Prostate gland (tissue), 2 donors: ENCODE measurements at regions not wholly inside any gene's neighbourhood (a gene's known extent, or its start where the extent isn't known, plus 50 kb on each side); places are given as distances from the start of the nearest gene placed in this dataset.

Experiments
- DNase-seq: peaks from one replicate; pipeline ENCODE4 v3.0.0-alpha.2; 2019; ENCODE audit warnings: low spot score
- H3K27ac ChIP-seq, 2 donors: fragments of 200-600 bp; sonication (generic); 2 replicates each; pipeline ENCODE4 v1.5.1; 2017 to 2019
- H3K27me3 ChIP-seq: fragments of 200-600 bp; sonication (generic); replicated peaks from 2 replicates; pipeline ENCODE4 v1.5.1; 2019; ENCODE audit not compliant: insufficient read depth
- H3K36me3 ChIP-seq, 2 donors: fragments of 200-600 bp; sonication (generic); 1 replicate in 1 of 2; 2 replicates in 1 of 2; pipeline versions ENCODE4 v1.5.1 to v1.8.1; 2017 to 2019
- H3K4me1 ChIP-seq: fragments of 200-600 bp; sonication (generic); replicated peaks from 2 replicates; pipeline ENCODE4 v1.5.1; 2019
- H3K4me3 ChIP-seq, 2 donors: fragments of 200-600 bp; sonication (generic); 2 replicates each; pipeline ENCODE4 v1.5.1; 2017 to 2019
- H3K9me3 ChIP-seq: fragments of 200-600 bp; sonication (generic); 2 replicates; pipeline ENCODE4 v1.5.1; 2017
- POLR2A ChIP-seq: fragments of 450-650 bp; IDR thresholded peaks from one replicate; pipeline ENCODE4 v1.6.1; 2016; ENCODE audit warnings: antibody characterized with exemption, mild to moderate bottlenecking
- POLR2AphosphoS5 ChIP-seq: sonication (generic); formaldehyde crosslinking; IDR thresholded peaks from one replicate; pipeline ENCODE4 v1.6.1; 2017; ENCODE audit warnings: antibody characterized with exemption
- WGBS: methylation state at CpG from one replicate; pipeline ENCODE4 v1.1.5; 2018; 5-methylcytosine and 5-hydroxymethylcytosine counted together
- intact Hi-C: fragments of 100-400 bp; cut with DNase I; formaldehyde crosslinking; loops from one replicate; pipeline ENCODE4 v1.14.2; 2022
- TF ChIP-seq, protein P1 (sequence below), 4 experiments: fragments of 200-600 bp in 2 of 4; fragments of 450-650 bp in 2 of 4; sonication (generic) in 2 of 4; IDR thresholded peaks; 1 replicate in 3 of 4; 2 replicates in 1 of 4; pipeline ENCODE4 v1.5.1; 2016 to 2019; ENCODE audit warnings: antibody characterized with exemption in 4 of 4, mild to moderate bottlenecking in 2 of 4, moderate library complexity in 2 of 4

- H3K27me3 ChIP-seq, result no peaks in the 10 kb centered on the region
Measured at GRCh38 chr2:31813016-31813415, 197.8 kb downstream of the MEMO1 start.

GRCh38 chr2:31812051-31812798, 198.6 kb downstream of the MEMO1 start:
- TF ChIP-seq POLR2A (no peak), POLR2AphosphoS5 (peak; percentile 59)
- TF ChIP-seq, protein P1, sequence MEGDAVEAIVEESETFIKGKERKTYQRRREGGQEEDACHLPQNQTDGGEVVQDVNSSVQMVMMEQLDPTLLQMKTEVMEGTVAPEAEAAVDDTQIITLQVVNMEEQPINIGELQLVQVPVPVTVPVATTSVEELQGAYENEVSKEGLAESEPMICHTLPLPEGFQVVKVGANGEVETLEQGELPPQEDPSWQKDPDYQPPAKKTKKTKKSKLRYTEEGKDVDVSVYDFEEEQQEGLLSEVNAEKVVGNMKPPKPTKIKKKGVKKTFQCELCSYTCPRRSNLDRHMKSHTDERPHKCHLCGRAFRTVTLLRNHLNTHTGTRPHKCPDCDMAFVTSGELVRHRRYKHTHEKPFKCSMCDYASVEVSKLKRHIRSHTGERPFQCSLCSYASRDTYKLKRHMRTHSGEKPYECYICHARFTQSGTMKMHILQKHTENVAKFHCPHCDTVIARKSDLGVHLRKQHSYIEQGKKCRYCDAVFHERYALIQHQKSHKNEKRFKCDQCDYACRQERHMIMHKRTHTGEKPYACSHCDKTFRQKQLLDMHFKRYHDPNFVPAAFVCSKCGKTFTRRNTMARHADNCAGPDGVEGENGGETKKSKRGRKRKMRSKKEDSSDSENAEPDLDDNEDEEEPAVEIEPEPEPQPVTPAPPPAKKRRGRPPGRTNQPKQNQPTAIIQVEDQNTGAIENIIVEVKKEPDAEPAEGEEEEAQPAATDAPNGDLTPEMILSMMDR (IDR thresholded peaks at IDR 0.05), result no peak
- Histone ChIP-seq H3K9me3 (no peaks in the 10 kb centered on the region), H3K27me3 (no peaks in the 10 kb centered on the region), H3K4me1 (no peaks in the 10 kb centered on the region), H3K4me3 (no peak overlapping the region), H3K36me3 (no peaks in the 10 kb centered on the region), H3K27ac (peak overlapping the region; percentile 49 to 67)
- peak; percentile 27 for DNase-seq
- intact Hi-C loops, result loop anchor here (5.0 kb wide), 1 partner anchor 45 kb away; no protein-coding TSS in a partner anchor
- 42% methylated on average over 2 of the region's 2 CpGs for WGBS

More at GRCh38 chr2:31813016-31813415, 197.8 kb downstream of the MEMO1 start:
- 85% methylated on average over 8 of the region's 8 CpGs for WGBS
- Histone ChIP-seq H3K4me1 (no peaks in the 10 kb centered on the region), H3K9me3 (no peaks in the 10 kb centered on the region), H3K4me3 (no peak overlapping the region), H3K27ac (peak overlapping the region in 1 of 2 donors; percentile 67), H3K36me3 (no peaks in the 10 kb centered on the region)
- TF ChIP-seq POLR2AphosphoS5 (no peak), POLR2A (no peak)
- TF ChIP-seq, protein P1 (IDR thresholded peaks at IDR 0.05), result no peak
- intact Hi-C loops, result loop anchor here (5.0 kb wide), 1 partner anchor 46 kb away; no protein-coding TSS in a partner anchor
- no peak for DNase-seq

- WGBS, result 13% methylated on average over 3 of the region's 3 CpGs
- H3K27ac ChIP-seq, result peak overlapping the region; percentile 49 to 67
Measured at GRCh38 chr2:31811482-31811881, 199.3 kb downstream of the MEMO1 start.

DNA sequence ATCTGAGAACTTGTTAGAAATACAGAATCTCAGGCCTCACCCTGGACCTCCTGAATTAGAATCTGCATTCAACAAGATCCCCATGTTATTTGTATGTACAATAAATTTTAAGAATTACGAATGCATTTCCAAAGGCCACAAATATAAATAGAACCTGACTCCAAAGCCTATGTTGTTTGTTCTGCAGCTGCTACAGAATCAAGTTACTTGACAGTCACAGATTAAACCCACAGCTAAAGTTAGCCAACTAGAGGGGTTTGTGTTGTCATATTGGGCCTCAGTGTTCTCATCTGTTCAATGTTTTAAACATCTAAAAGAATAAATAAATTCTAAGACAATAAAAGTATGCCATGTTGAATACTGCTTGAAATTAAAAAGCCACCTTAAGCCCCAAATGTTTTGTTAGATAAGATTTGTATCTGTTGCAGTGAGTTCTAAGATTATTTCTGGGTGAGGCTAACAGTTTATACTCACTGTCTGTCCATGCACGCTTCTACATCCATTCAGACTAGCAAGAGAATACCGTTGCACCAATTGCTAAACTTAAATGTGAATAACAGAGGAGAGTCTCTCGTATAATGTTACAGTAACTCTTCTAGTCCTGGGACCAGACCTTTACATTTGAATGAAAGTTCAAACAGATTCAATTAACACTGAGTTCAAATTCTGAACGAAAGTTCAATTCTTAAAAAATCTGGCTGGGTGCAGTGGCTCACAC, 200.4 kb downstream of the MEMO1 start:
- TF ChIP-seq POLR2AphosphoS5, result no peak
- no peak for TF ChIP-seq POLR2A
- TF ChIP-seq, protein P1 (IDR thresholded peaks at IDR 0.05), result no peak
- Histone ChIP-seq H3K9me3 (no peaks in the 10 kb centered on the region), H3K36me3 (no peaks in the 10 kb centered on the region), H3K4me3 (no peak overlapping the region), H3K4me1 (no peaks in the 10 kb centered on the region), H3K27ac (peak overlapping the region; percentile 5 to 67), H3K27me3 (no peaks in the 10 kb centered on the region)
- WGBS, result 42% methylated on average over 5 of the region's 5 CpGs
- DNase-seq, result no peak
- intact Hi-C loops, result loop anchor here (5.0 kb wide), 1 partner anchor 43 kb away; no protein-coding TSS in a partner anchor

More at GRCh38 chr2:31811482-31811881, 199.3 kb downstream of the MEMO1 start:
- Histone ChIP-seq H3K27me3 (no peaks in the 10 kb centered on the region), H3K9me3 (no peaks in the 10 kb centered on the region), H3K36me3 (no peaks in the 10 kb centered on the region), H3K4me1 (no peaks in the 10 kb centered on the region), H3K4me3 (no peak overlapping the region)
- intact Hi-C loops, result loop anchor here (5.0 kb wide), 1 partner anchor 44 kb away; no protein-coding TSS in a partner anchor
- DNase-seq, result peak; percentile 30
- TF ChIP-seq POLR2AphosphoS5, result peak; percentile 63
- TF ChIP-seq, protein P1 (IDR thresholded peaks at IDR 0.05), result no peak
